IPS-NIHi11 (cell line): ENCODE measurements at regions not wholly inside any gene's neighbourhood (a gene's known extent, or its start where the extent isn't known, plus 50 kb on each side); places are given as distances from the start of the nearest gene placed in this dataset.
"Not testable (repeated sequence)": the region's sequence is repeated elsewhere in the genome, so short reads cannot be mapped to it uniquely, and the experiment has no call there.

ENCODE experiments used
- DNase-seq: peaks from one replicate; pipeline ENCODE4 v3.0.0; 2012; ENCODE audit warnings: mixed read lengths, low spot score

DNA sequence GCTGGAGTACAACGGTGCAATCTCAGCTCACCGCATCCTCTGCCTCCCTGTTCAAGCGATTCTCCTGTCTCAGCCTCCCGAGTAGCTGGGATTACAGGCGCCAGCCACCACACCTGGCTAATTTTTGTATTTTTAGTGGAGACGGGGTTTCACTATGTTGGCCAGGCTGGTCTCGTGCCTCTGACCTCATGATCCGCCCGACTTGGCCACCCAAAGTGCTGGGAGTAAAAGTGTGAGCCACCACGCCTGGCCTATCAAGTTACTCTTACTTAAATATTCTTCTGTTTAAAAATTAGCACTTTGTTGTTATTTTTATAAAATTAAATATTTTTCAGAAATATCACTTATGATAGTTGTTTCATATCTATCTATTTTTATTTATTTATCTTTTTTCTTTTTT is 185.2 kb upstream of the REG3G start:
- not testable (repeated sequence) for DNase-seq

DNA sequence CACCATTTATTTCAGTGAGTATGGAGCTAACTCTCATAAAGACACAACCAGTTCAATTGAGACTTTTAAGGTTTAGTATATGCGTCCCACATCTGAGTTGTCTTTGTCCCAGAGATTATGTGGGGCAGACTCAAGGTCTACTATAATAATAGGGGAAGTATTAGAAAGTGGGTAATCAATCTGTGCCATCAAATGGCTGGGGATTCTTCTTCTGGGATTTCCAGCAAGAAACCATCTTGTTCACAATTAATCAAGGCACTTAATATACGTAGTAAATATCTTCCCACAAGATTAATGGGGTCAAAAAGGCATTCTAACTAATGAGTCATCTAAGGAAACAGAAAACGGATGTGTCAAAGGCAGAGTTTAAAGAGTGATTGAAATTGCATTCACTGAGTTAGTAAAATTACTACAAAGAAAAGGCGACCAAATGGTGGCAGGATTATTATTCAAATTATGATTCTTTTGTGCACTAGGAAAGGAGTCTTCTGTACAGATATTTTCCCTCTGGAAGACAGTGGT is 179.8 kb upstream of the REG3G start:
- no peak for DNase-seq

DNA sequence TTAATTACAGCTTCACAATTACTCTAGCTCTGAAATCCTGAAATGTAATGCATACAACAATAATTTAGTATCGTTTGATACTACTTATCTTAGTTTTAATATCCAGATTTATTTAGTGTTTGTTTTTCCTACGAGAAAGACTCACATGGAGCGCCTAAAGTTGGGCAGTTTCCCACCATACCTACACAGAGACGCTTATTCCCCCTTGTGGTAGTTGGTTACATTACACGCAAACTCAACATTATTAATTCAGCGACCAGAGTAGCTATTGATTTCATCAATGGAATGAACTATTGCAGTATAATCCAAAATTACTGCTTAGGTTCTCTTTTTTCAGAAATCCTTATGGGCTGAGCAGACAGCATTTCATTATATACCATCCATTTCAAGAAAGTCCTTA is 164.0 kb upstream of the REG3G start:
- DNase-seq: peak; percentile 51

DNA sequence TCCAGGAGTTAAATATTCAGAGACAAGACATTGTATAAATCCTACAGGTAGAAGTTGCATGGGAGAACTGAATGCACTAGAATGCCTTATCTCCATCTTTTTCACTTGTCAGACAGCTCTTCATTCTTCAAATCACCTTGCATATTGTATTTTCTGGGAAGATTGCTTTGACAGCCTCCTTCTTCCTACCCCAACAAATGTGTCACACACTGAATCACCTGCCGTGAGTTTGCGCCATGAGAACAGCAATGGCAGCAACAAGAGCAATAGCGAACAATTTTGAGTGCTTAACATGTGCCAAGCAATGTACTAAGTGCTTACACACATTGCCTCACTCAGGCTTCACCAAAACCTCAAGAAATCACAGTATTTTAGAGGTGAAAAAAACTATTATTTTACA is 161.3 kb upstream of the REG3G start:
- DNase-seq: no peak

DNA sequence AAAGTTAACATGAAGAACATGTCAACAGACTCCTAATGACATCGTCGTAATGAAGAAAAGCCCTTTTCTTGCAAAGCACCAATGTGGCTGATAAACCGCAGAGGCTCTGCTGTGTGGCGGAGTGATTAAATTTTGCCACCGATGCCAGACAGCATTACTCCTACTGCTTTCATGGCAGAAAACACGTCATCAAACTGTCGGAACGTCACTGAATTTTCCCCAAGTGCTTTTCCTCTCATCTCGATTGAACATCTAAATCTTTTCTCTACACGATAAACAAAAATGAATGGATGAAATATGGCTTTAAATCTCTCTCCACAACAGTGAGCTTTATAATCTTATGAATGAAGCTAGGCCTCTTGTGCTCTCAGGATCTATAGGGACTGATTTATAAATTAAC is 159.8 kb upstream of the REG3G start:
- DNase-seq: no peak

DNA sequence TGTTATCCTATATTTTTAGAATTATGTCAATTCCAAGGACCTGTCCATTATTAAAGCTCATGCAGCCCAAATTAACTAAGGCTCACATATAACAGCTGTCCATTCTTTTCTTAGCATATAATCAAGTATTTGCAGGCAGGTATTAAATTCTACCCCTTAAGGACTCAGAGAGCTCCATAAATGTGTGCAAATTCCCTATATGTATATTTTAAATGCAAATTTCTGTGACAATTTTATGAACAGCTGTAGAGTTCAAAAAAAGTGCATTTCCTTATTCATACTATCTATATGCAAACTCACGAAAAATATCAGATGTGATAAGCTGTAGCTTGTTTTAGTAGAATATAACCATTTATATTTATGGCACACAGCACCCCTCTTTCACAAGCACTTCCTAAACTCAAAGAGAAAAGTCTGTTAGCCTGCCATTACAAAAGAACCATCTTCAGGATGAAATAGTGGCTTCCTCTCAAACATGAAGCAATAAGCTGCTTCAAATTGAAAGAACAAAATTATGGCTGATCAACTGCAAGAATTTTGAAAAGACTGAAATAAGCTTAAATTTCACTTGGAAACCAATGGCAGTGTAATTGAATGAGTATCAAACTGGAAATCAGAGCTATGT is 155.0 kb upstream of the REG3G start:
- no peak for DNase-seq

DNA sequence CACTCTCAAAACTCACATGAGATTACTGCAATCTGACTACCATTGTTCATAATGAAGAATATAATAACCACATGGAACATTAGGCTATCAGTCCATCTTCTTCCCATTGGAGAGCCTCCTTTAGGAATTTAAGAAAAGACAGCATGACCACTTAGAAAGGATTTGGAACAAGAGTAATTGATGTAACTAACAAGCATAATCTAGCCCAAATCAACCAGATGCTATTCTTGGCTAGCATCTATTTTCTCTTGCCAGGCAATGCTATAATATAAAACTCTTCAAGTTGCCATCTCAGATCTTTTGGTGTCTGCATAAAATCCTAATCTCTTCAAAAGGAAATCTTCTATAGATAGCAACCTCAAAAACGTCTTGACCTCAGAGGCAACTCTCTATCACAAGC is 152.0 kb upstream of the REG3G start:
- no peak for DNase-seq

DNA sequence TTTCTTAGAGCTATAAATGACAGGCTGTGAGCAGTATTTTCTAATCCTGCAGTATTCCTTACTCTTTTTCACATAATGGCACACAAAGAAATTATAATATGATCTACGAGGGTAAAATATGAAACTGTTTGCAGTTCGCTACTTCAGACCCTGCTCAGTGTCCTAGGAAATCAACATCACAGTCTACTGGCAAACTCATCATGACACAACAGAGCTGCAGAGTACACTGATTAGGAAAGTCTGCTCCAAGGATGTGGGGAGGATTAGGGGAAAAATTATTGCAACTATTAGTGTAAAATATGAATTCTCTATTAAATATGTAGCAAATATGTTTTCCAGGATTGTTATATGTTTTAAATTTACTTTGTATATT is 149.2 kb upstream of the REG3G start:
- DNase-seq: no peak

DNA sequence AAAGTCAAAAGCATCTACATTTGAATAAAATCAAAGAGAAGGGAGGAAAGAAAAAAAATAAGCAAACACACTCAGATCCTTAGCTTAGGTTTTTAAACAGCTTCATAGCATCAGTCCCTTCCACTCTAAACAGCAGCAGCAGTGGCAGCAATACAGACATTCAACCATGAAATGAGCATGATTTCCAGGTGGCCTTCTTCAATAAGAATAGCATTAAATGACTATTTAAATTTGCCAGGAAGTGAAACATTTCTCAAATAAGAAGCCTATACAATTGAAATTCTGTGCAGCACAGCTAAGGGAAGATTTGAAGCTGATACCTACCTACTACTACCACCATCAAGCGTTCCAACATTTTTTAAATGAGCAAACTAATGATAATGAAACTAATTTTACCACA is 138.1 kb upstream of the REG3G start:
- no peak for DNase-seq

DNA sequence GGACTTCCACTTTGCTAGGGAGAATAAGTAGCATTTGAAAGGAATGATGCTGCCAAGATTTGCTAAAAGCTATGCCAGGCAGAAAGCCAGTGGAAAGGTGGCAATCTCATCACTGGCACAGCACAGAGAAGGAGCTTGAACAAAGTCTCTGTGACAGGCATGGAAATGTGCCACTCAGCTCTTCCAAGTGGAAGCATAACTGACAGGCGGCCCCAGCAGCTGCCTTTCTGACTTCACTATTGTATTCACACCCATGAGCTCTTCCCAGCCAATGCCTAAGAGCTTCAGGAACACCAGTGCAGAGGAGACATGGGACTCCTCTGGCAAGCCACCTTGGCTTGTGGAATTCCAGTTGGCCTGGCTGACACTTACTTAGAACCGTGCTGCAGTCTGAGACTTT is 134.6 kb upstream of the REG3G start:
- no peak for DNase-seq

DNA sequence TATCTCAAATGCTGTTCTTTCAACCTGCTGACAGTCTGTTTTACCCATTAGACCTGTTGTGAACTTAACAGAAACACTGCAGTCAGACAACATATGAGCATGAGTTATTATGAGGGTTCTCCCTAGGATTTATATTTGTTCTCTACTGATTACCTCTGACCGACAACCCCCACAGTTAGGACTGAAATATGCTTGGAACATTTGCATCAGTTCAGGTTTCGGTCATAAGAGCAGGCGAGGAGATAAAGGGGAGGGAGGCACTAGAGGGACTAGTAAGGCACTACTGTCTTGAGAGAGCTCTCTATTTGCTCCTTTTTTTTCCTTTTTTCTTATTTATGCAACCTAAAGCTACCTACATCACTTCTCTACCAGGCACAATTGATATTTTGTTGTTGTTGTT is 133.2 kb upstream of the REG3G start:
- DNase-seq: no peak

DNA sequence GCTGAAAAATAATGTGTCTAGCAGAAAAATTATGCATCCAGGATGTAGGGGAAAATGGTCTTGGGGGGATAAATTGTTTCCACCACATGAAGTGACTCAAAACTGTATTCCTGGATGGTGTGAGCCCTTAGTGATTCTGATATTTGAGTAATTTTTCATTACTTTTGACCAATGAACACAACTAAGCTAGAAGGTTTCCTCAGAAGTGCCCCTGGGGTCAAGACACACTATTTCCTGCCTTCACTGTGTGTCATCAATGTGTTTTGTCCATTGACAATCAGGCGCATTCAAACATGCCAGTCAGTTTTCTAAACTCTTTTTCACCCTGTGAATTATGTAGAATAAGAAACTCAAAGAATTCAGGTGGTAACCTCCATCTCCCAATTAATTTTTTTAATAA is 130.5 kb upstream of the REG3G start:
- DNase-seq: no peak

DNA sequence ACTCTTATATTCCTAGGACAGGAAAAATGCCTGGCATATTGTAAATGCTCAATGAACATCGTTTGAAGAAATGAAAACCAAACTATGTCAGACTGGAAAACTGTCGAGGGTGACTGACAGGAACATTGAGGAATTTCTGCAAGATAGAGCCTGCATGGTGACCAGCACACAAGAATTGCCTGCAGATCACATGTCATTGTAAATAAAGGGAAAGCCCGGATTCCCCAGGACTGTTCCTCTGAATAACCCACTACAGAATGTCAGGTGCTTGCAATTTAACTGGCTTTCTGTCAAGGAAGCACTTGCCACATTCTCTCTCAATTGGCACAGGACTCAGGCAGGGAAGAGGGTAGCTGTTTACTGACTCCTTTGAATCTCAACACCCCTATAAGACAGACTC is 129.0 kb upstream of the REG3G start:
- no peak for DNase-seq

DNA sequence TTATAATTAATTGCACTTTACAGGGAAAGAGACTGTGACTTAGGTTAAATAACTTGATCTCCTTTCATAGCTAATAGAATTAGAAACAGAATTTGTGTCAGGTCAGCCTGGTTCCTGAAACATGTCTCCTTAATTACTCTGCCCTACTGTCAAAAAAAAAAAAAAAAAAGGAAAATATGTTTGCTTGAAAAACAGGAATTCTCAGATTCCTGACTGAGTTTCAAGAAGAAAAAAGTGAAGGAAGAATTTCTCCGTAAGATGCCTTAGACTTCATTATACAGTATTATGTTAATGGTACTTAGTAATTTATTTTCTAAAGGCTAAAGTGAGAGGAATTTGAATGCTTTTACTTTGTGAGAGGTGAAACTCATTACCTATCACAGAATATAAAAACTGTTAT is 118.4 kb upstream of the REG3G start:
- no peak for DNase-seq

DNA sequence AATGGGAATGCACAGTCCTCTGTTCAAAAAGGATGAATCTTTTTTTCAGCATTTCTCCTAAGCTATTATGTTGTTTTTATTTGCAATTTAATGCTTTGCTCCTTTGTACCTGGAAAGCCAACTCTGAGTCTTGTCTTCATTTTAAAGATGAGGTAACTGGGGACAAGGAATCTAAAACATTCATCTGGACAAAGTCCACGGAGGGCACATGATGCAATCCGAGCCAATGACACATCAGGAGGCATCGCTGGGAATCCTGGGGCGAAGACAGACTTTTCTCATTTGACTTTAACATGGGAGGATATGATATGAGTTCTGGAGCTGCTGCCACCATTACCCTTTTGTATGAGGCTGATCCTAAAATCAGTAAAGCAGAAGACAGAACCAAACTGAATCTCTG is 116.5 kb upstream of the REG3G start:
- DNase-seq: no peak

DNA sequence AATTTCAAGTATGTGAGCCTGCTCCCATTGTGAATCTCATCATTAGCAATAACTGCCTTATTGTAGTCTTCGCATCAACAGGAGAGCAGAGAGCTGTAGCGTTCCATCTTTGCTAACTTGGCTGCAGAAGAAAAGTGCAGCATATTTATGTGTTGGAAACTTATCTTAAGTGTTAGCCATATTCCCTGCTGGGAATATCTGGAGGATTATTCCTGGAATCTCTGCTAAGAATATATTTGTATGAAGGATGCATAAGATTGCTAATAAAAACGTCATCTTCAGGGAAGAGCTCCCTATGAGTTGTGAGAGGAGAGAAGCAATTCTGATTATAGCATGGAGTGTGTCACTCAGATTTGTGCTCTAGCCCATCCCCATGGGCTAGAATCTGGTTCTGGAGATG is 115.1 kb upstream of the REG3G start:
- no peak for DNase-seq

DNA sequence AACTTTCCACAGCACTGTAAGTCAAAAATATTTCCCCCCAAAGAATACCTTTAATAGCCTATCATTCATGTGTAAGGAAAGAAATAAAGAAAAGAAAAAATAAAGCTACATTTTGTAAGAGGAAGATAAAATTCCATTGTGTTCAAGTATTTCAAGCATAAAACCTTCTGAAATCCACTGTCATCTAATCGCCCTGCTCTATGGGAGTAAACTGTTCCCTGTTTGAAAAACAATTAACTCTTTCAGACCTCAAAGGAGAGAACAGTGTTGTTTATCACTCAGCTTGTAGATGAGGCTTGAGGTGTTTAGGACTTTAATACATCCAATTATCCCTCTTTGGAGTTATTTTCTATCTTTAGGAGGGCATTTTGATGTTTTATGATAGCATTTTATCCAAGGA is 112.2 kb upstream of the REG3G start:
- peak; percentile 9 for DNase-seq

DNA sequence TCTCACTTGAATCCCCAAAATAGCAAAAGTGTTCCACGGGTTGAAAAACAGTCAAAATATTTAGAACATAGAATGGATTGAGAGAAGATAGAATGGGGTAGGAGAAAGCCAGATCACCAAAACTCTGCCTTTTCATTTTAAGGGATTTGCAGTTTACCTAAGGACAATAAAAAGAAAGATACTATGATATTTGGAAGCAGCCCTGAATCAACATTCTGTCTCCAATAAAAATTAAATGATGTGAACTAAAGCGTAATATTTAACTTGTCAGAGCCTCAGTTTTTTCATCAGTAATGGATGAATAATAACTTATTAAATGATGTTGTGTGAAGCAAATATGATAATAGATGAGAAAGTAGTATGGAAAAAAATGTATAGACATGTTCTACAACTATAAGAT is 100.2 kb upstream of the REG3G start:
- DNase-seq: no peak

DNA sequence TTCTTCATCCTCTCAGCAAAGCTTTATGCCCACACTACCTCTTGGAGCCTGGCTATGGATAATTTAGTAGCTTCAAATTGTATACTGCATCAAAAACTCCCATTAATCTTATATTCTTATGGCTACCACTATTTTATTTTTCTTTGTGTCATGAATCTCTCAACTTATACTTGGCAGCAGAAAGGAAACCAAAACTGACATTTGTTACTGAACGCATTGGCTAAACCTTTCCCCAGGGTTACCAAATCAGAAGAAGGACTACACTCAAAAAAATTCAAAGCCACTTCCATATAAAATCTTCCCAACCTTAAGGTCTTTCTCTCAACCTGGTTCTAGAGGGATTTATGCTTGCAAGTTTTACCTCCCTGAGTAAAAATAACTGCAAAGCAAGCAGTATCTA is 97.0 kb upstream of the REG3G start:
- no peak for DNase-seq

DNA sequence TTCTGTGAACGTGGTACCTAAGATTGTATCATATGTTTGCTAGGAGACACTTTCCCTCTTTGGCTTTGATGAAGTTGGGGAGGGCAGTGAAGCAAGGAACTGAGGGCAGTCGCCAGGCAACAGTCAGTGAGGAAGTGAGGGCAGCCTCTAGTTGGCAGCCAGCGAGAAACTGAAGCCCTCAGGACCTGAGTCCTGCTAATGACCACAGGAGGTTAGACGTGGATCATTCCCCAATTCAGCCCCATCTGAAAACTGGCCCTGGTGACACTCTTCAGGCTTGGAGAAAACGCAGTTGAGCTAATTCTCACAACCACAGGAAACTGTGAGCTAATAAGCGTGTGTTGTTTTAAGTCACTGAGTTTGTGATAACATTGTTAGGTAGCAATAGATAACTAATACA is 84.5 kb upstream of the REG3G start:
- DNase-seq: no peak

DNA sequence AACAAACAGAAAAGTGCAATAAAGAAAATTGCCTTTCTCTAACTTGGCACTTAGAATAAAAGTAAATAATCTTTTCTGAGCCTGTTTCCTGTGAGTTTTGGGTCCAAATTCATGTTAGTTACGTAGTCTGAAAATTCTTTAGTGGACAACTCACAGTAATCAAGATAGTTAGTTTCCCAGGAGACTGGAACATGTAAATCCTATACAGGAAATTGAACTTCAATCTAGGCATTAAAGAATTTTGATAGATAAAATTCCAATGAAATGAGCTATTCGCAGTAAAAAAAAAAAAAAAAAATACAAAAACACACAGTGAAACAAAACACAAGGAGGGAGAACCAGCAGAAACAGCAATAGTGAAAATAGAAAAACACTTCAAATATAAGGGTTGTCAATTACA is 83.8 kb upstream of the REG3G start:
- no peak for DNase-seq

DNA sequence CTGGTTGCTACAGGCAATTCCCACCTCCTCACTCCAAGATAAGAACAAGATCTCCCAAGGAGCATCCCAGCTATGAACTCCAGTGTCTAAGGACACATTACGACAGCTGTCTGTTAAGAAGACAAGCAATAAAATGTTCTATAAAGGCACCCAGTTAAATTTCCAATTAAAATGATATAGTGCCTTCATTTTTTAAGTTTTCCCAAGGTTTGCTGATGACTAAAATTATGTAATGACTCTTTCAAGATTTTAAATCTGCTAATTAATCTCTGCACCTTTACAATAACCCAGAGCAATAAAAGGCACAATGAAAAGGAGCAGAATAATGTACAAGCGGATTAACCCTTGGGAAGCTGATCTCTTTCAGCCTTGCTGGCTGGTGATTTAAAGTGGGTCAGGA is 61.6 kb upstream of the REG3G start:
- no peak for DNase-seq

DNA sequence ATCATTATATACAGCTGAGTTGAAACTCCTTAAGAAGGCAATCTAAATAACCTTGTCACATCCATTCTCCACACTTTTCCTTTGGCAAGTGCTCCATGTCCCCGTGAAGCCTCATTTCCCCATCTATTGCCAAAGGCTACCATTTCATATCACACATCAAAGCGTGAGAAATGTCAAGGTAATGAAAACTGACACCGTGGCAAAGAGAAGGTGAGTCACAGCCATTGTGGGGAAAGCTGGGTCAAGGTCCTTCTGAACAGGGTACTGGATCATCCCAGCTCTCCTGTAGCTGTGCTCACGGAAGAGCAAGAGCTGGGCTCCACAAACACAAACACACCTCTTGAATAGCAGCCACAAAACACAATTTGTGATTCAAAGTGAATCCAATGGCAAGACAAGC is 58.2 kb upstream of the REG3G start:
- DNase-seq: no peak

DNA sequence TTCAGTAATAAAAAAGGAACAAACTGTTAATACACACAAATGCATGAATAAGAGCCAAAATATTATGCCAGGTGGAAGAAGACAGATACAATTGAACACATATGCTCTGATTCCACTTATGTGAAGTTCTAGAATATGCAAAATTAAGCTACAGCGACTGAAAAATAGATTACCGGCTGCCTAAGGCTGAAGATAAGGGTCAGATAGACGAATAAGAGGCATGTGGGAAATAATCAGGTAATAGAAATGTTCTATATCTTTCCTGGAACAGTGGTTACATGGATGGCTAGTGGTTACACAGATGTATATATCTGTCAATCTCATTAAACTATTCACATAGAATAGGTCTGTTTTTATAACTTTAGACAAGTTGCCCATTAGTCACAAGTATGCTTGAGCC is 51.9 kb upstream of the REG3G start:
- no peak for DNase-seq
